GM18867 (cell line): ENCODE measurements at regions not wholly inside any gene's neighbourhood (a gene's known extent, or its start where the extent isn't known, plus 50 kb on each side); places are given as distances from the start of the nearest gene placed in this dataset.
"Not testable (repeated sequence)": the region's sequence is repeated elsewhere in the genome, so short reads cannot be mapped to it uniquely, and the experiment has no call there.

Experiments
- ATAC-seq: cut with Tn5 transposase; IDR thresholded peaks from one replicate; pipeline ENCODE4 v1.9.1; 2021; ENCODE audit warnings: mild to moderate bottlenecking, moderate library complexity; ENCODE audit not compliant: unreplicated experiment

- ATAC-seq = no peak
These were observed 183.3 kb downstream of the PYDC2 start for GRCh38 chr3:191644291-191644690.

GRCh38 chr3:191646242-191646641 lies 185.3 kb downstream of the PYDC2 start:
- ATAC-seq = no peak

DNA sequence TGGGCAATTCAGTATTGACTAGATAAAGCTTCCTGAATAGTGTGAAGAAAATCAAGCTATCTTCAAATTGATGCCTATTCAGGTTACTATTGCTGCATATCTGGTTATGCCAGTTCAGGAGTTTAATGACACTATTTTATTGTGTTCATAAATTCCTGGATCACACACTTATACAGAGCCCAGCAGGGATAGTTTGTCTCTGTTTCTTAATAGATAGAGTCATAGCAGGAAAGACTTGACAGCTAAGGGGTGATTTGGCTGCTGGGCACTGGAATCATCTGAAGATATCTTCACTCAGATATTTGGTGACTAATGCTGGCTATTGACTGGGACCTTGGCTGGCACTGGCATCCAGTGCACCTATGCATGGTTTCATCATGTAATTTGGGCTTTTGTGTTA lies 187.8 kb downstream of the PYDC2 start:
- no peak for ATAC-seq

GRCh38 chr3:191649626-191650025 lies 188.7 kb downstream of the PYDC2 start:
- ATAC-seq = no peak

DNA sequence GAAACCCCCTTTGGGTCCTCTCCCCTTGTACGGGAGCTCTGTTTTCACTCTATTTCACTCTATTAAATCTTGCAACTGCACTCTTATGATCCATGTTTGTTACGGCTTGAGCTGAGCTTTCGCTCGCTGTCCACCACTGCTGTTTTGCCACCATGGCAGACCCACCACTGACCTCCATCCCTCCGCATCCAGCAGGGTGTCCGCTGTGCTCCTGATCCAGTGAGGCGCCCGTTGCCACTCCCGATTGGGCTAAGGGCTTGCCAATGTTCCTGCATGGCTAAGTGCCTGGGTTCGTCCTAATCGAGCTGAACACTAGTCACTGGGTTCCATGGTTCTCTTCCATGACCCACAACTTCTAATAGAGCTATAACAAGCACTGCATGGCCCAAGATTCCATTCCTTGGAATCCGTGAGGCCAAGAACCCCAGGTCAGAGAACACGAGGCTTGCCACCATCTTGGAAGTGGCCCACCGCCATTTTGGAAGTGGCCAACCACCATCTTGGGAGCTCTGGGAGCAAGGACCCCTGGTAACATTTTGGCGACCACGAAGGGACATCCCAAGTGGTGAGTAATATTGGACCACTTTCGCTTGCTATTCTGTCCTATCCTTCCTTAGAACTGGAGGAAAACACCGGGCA lies 197.9 kb downstream of the PYDC2 start:
- not testable (repeated sequence) for ATAC-seq

DNA sequence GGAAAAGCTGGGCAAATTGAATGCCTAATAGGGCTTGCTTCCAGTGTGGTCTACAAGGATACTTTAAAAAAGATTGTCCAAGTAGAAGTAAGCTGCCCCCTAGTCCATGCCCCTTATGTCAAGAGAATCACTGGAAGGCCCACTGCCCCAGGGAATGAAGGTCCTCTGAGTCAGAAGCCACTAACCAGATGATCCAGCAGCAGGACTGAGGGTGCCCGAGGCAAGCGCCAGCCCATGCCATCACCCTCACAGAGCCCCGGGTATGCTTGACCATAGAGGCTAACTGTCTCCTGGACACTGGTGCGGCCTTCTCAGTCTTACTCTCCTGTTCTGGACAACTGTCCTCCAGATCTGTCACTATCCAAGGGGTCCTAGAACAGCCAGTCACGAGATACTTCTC lies 201.2 kb downstream of the PYDC2 start:
- not testable (repeated sequence) for ATAC-seq

- no peak for ATAC-seq
These were observed 220.1 kb downstream of the PYDC2 start for GRCh38 chr3:191680989-191681597.

GRCh38 chr3:191682961-191683360 lies 222.0 kb downstream of the PYDC2 start:
- ATAC-seq = no peak

GRCh38 chr3:191686626-191687025 lies 225.7 kb downstream of the PYDC2 start:
- no peak for ATAC-seq

DNA sequence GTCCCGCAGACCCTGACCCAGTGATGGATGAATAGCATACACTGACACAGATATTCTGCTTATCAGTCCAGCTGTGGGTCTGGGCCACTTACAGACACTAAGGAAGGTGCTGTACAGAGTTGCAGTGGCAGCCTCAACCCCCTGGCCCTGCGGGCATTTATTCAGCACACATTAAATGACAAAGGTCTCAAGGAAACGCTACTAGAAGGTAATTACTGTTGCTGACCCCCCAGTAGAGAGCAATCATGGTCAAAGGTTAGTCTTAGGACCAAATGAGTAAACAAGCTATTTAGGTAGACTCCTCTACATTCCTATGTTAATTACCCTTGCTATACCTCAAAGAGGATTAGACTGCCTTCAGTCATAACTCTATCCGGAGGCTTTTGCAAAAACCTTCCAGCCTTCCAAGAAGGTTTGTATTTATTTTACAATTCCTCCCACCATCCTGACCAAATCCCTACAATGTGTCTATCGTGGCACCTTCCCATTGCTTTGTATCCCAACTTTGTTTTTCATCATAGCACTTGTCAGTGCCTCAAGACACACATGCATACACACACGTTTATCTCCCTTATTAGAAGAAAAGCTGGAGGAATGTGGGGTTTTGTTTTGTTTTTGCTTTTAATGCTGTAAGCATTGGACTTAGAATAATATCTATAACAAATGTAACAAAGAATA lies 227.9 kb downstream of the PYDC2 start:
- no peak for ATAC-seq

DNA sequence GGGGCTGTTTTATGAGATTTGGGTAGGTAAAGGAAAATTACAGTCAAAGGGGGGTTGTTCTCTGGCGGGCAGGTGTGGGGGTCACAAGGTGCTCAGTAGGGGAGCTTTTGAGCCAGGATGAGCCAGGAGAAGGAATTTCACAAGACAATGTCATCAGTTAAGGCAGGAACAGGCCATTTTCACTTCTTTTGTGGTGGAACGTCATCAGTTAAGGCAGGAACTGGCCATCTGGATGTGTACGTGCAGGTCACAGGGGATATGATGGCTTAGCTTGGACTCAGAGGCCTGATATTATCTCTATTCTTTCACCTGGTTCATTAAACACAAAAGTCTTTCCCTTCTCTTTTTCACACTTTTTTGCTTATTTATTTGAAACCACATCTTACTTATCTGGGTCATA lies 230.2 kb downstream of the PYDC2 start:
- not testable (repeated sequence) for ATAC-seq

GRCh38 chr3:191695131-191695814 lies 234.3 kb downstream of the PYDC2 start:
- no peak for ATAC-seq

GRCh38 chr3:191695815-191696153 lies 234.8 kb downstream of the PYDC2 start:
- ATAC-seq = no peak

DNA sequence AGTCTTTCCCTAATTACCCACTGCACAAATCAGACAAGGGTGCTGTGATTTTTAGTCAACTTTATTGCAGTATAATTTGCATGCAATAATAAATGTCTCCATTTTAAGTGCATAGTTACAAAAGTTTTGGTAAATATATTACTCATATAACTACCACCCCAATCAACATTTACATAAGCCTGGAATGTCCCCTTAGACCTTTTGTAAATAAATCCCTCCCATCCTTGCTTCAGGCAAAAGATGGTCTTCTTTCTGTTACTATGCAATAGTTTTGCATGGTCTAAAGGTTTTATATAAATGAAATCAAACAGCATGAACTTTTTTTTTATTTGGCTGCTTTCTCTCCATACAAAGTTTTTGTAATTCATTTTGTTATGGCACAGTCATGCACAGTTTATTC lies 235.4 kb downstream of the PYDC2 start:
- no peak for ATAC-seq

DNA sequence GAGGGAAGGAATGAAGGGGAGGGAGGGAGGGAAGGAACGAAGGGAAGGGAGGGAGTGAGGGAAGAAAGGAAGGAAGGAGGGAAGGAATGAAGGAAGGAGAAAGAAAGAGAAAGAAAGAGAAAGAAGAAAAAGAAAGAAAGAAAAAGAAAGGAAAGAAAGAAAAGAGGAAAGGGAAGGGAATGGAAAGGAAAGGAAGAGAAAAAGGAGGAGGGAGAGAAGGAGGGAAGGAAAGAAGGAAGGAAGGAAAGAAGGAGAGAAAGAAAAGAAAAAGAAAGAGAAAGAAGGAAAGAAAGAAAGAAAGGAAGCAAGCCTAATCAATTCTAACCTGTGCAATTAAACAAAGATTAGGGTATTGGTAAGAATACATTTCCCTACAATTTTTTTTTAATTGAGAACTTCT lies 238.6 kb downstream of the PYDC2 start:
- ATAC-seq = no peak

GRCh38 chr3:191702121-191702520 lies 241.2 kb downstream of the PYDC2 start:
- ATAC-seq = no peak

DNA sequence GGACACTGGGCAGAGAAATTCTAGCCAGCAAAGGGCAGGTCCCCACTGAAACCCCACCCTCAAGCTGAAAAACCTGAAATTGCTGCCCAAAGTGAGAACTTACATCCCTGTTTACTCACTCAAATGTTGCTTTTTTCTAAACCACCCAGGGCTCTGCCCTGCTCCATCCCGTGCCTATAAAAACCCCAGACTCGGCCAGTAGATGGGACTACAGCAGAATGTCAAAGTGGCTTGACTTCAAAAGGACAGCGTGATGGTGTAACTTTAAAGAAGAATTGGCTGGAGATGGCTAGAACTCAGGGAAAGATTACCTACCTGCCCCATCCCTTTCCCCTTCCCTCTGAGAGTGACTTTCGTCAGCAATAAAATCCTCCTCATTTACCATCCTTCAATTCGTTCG lies 246.9 kb downstream of the PYDC2 start:
- no peak for ATAC-seq

DNA sequence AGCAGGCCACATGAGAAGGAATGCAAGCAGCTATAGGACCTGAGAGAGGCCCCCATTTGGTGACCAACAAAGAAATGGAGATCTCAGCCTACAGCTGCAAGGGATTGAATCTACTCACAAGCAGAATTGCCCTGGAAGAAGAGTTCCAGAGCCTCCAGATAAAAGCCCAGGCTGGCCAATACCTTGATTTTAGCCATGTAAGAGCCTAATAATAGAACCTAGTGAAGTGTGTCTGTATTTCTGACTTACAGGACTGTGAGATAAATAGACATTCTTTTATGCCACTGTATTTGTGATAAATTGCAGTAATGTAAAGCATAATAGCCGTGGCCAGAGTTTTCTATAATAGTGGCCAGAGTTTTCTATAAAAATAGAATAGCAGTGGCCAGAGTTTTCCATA lies 254.6 kb downstream of the PYDC2 start:
- no peak for ATAC-seq

- no peak for ATAC-seq
These were observed 260.5 kb downstream of the PYDC2 start for GRCh38 chr3:191721390-191721861.

DNA sequence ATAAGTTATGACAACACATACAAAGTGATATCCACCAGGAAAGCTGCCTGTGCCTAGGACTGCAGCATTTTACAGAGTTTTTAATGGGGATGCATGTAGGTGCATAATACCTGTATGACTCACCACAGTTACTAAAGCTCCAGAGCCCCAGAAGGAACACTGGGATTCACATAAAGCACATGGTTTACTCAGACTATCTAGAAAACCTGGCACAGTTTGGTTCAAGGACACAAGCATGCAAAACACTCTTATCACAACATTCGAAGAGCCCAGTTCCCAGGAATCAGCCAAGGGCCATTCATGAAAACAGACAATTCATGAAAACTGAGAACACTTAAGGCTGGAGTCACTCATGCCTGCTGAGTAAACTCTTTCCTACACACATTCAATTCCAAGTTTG lies 261.0 kb downstream of the PYDC2 start:
- no peak for ATAC-seq

- no peak for ATAC-seq
These were observed 266.4 kb downstream of the PYDC2 start for GRCh38 chr3:191727338-191727737.

DNA sequence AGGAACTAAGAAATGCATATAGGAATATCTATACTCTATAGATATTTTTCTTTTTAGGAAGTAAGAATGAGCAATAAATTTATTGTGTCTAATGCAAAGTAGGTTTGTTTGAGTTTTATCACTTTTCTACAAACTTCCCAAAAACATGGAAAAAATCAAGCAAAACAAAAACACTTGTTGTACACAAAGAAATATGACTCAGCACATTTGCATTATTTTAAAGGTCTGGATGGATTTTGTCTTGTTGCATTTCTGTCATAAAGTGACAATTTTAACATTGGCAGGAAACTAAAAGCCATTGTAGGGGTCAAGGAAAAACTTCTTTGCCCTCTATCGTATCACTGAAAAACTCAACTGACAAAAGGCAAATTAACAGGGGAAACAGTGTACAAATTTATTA lies 267.2 kb downstream of the PYDC2 start:
- no peak for ATAC-seq
